ENCODE measurements at regions not wholly inside any gene's neighbourhood (a gene's known extent, or its start where the extent isn't known, plus 50 kb on each side); places are given as distances from the start of the nearest gene placed in this dataset.

- TF ChIP-seq MAX (IDR thresholded peaks at IDR 0.05) = no peak
Observed at GRCh38 chrX:57737881-57738280, 57.8 kb upstream of the NLRP2B start.

Data from Ishikawa (cell line).